Stimulated activated CD4-positive, alpha-beta T cell treated with anti-CD3 and anti-CD28 coated beads, TNF-alpha, amount 100 ng/mL, for 4 hours (primary cell): ENCODE measurements at regions not wholly inside any gene's neighbourhood (a gene's known extent, or its start where the extent isn't known, plus 50 kb on each side); places are given as distances from the start of the nearest gene placed in this dataset.
"Not testable (repeated sequence)": the region's sequence is repeated elsewhere in the genome, so short reads cannot be mapped to it uniquely, and the experiment has no call there.

ENCODE experiments used
- DNase-seq, 3 experiments: peaks; one replicate each; pipeline ENCODE4 v3.0.0-alpha.2; 2020; ENCODE audit warnings: low read depth in 3 of 3

GRCh38 chr5:135157421-135158313 is 123.6 kb upstream of the PITX1 start:
- no peak for DNase-seq

GRCh38 chr5:135156715-135157404 is 122.8 kb upstream of the PITX1 start:
- DNase-seq: no peak

GRCh38 chr5:135156337-135156714 is 122.3 kb upstream of the PITX1 start:
- DNase-seq: no peak

GRCh38 chr5:135155616-135156214 is 121.7 kb upstream of the PITX1 start:
- no peak for DNase-seq

GRCh38 chr5:135154961-135155360 is 120.9 kb upstream of the PITX1 start:
- DNase-seq: no peak

- DNase-seq: no peak
These were observed 120.2 kb upstream of the PITX1 start for GRCh38 chr5:135154197-135154596.

GRCh38 chr5:135153661-135154060 is 119.6 kb upstream of the PITX1 start:
- DNase-seq: no peak

- DNase-seq: no peak
These were observed 119.2 kb upstream of the PITX1 start for GRCh38 chr5:135153259-135153658.

GRCh38 chr5:135151660-135152059 is 117.6 kb upstream of the PITX1 start:
- DNase-seq: not testable (repeated sequence)

- no peak for DNase-seq
These were observed 117.2 kb upstream of the PITX1 start for GRCh38 chr5:135151256-135151655.

- DNase-seq: no peak
These were observed 116.7 kb upstream of the PITX1 start for GRCh38 chr5:135150767-135151166.

GRCh38 chr5:135149956-135150723 is 116.1 kb upstream of the PITX1 start:
- no peak for DNase-seq

GRCh38 chr5:135149229-135149955 is 115.4 kb upstream of the PITX1 start:
- no peak for DNase-seq

- DNase-seq: no peak
These were observed 113.5 kb upstream of the PITX1 start for GRCh38 chr5:135147294-135148090.

- no peak for DNase-seq
These were observed 112.0 kb upstream of the PITX1 start for GRCh38 chr5:135145985-135146384.

- DNase-seq: not testable (repeated sequence)
These were observed 109.7 kb upstream of the PITX1 start for GRCh38 chr5:135143682-135144081.

- no peak for DNase-seq
These were observed 107.6 kb upstream of the PITX1 start for GRCh38 chr5:135141303-135142268.

GRCh38 chr5:135140446-135141204 is 106.6 kb upstream of the PITX1 start:
- no peak for DNase-seq
